HepG2 (cell line): ENCODE measurements at regions not wholly inside any gene's neighbourhood (a gene's known extent, or its start where the extent isn't known, plus 50 kb on each side); places are given as distances from the start of the nearest gene placed in this dataset.

Source experiments
- ATAC-seq: fragments of 200-7000 bp; cut with Tn5 transposase; 3 replicates; pipeline ENCODE4 v1.9.1; 2020; ENCODE audit warnings: mild to moderate bottlenecking, moderate library complexity
- BruUV-seq: library from RNA; stranded (reverse); fragments of 400-500 nt; replicated peaks from 2 replicates; lab custom pipeline; 2021; lab: Mats Ljungman, UMichigan
- CTCF ChIA-PET: fragments of 300-600 bp; formaldehyde crosslinking; extraction: SDS; loops from one replicate; lab custom pipeline; 2021; ENCODE audit warnings: low total read pairs, inconsistent platforms, low intra/inter-chr PET ratio; lab: Yijun Ruan, JAX
- POLR2A ChIA-PET: fragments of 350-600 bp; sonication (Branson Sonifier 250); formaldehyde crosslinking; loops from one replicate; lab custom pipeline; 2020; ENCODE audit warnings: antibody characterized with exemption, inconsistent platforms; lab: Yijun Ruan, JAX
- DNase-seq: peaks from one replicate; pipeline ENCODE4 v3.0.0-alpha.2; 2015; ENCODE audit warnings: low spot score
- FAIRE-seq: peaks from 3 replicates; lab custom pipeline; 2011; peaks lifted over from hg19 to GRCh38; lab: Jason Lieb, UNC
- H2AFZ ChIP-seq: one replicate; pipeline ENCODE4 v1.6.1; 2011; ENCODE audit warnings: low read length, inconsistent platforms
- H3K27ac ChIP-seq: fragments of 300-600 bp; 3 replicates; pipeline ENCODE4 v1.8.0; 2011; ENCODE audit warnings: mixed run types, mild to moderate bottlenecking, mixed read lengths, low read length, inconsistent platforms; ENCODE audit not compliant: insufficient read depth; ENCODE audit errors: extremely low read length
- H3K27me3 ChIP-seq, 2 experiments: fragments of 200-600 bp in 1 of 2; 2 replicates in 1 of 2; 3 replicates in 1 of 2; pipeline versions ENCODE4 v1.6.0 to v1.8.0; 2011; ENCODE audit warnings: low read length in 2 of 2, mild to moderate bottlenecking in 2 of 2, moderate library complexity in 2 of 2, inconsistent platforms in 1 of 2; ENCODE audit not compliant: insufficient read depth in 2 of 2, control insufficient read depth in 1 of 2
- H3K36me3 ChIP-seq, 2 experiments: fragments of 200-600 bp in 1 of 2; replicated peaks in 1 of 2; 2 replicates in 1 of 2; 3 replicates in 1 of 2; pipeline versions ENCODE4 v1.5.1 to v1.8.0; 2011; ENCODE audit warnings: low read length in 2 of 2, inconsistent platforms in 1 of 2; ENCODE audit not compliant: insufficient read depth in 2 of 2, control insufficient read depth in 1 of 2
- H3K4me1 ChIP-seq: 2 replicates; pipeline ENCODE4 v1.5.1; 2012; ENCODE audit warnings: low read length, inconsistent platforms; ENCODE audit not compliant: insufficient read depth
- H3K4me2 ChIP-seq: 2 replicates; pipeline ENCODE4 v1.6.0; 2011; ENCODE audit warnings: low read depth, low read length, inconsistent platforms
- H3K4me3 ChIP-seq, 3 experiments: fragments of 200-600 bp in 1 of 3; sonication (generic), shearing (Covaris generic) in 1 of 3; replicated peaks in 1 of 3; 2 replicates each; pipeline ENCODE4 v1.5.1; 2011 to 2016; ENCODE audit warnings: low read length in 3 of 3, inconsistent platforms in 2 of 3, low read depth in 2 of 3, mild to moderate bottlenecking in 2 of 3, control low read depth in 1 of 3, mixed read lengths in 1 of 3; ENCODE audit not compliant: insufficient read depth in 1 of 3
- H3K79me2 ChIP-seq: one replicate; pipeline ENCODE4 v1.6.1; 2011; ENCODE audit warnings: low read length, inconsistent platforms; ENCODE audit not compliant: insufficient read depth
- H3K9ac ChIP-seq: 2 replicates; pipeline ENCODE4 v1.6.0; 2011; ENCODE audit warnings: mild to moderate bottlenecking, low read depth, low read length, inconsistent platforms; ENCODE audit not compliant: insufficient read depth
- H3K9me3 ChIP-seq: 2 replicates; pipeline ENCODE4 v1.5.1; 2012; ENCODE audit warnings: mild to moderate bottlenecking, low read length
- H4K20me1 ChIP-seq: 2 replicates; pipeline ENCODE4 v1.6.0; 2011; ENCODE audit warnings: inconsistent platforms, mild to moderate bottlenecking, low read length, moderate library complexity; ENCODE audit not compliant: insufficient read depth
- CBX2 ChIP-seq, 2 experiments: fragments of 200-600 bp in 1 of 2; sonication (generic); formaldehyde crosslinking in 1 of 2; IDR thresholded peaks; 2 replicates each; pipeline versions ENCODE4 v1.7.0 to v1.8.1; 2018 to 2022; ENCODE audit warnings: low read depth in 2 of 2, low read length in 1 of 2, mild to moderate bottlenecking in 1 of 2, missing genetic modification reagents in 1 of 2
- GABPA ChIP-seq, 2 experiments: IDR thresholded peaks; 2 replicates each; pipeline ENCODE4 v1.6.1; 2011 to 2016; ENCODE audit warnings: low read depth in 2 of 2, low read length in 1 of 2, missing biosample characterization in 1 of 2, missing genetic modification characterization in 1 of 2
- HOXA7 ChIP-seq: sonication (generic); formaldehyde crosslinking; IDR thresholded peaks from 2 replicates; pipeline ENCODE4 v1.8.1; 2022; ENCODE audit warnings: mild to moderate bottlenecking, missing genetic modification reagents, moderate library complexity
- NAIF1 ChIP-seq: sonication (generic); formaldehyde crosslinking; IDR thresholded peaks from 2 replicates; pipeline ENCODE4 v1.5.0; 2020; ENCODE audit warnings: mild to moderate bottlenecking, missing genetic modification reagents, borderline replicate concordance
- ZBTB20 ChIP-seq: sonication (generic); formaldehyde crosslinking; IDR thresholded peaks from 2 replicates; pipeline ENCODE4 v1.8.1; 2023; ENCODE audit warnings: missing genetic modification reagents, low read depth, mild to moderate bottlenecking, borderline replicate concordance
- ZNF234 ChIP-seq: sonication (generic); formaldehyde crosslinking; conservative IDR thresholded peaks from 2 replicates; pipeline ENCODE4 v1.5.1; 2020; ENCODE audit warnings: mild to moderate bottlenecking, missing genetic modification reagents
- ZNF24 ChIP-seq: fragments of 450-650 bp; IDR thresholded peaks from 2 replicates; pipeline ENCODE4 v1.6.1; 2017; ENCODE audit warnings: antibody characterized with exemption, mild to moderate bottlenecking
- WGBS: methylation state at CpG from one replicate; pipeline ENCODE4 v1.1.6; 2017; ENCODE audit warnings: low lambda C conversion rate; 5-methylcytosine and 5-hydroxymethylcytosine counted together
- in situ Hi-C: cut with HindIII; loops from 2 replicates; pipeline ENCODE4 v1.10.0; 2017; ENCODE audit warnings: low pct_unique_long_range_greater_than_20kb; ENCODE audit not compliant: extremely low pct_ligation_motif_present
- intact Hi-C: fragments of 100-400 bp; cut with micrococcal nuclease; formaldehyde crosslinking; loops from one replicate; pipeline ENCODE4 v1.10.0; 2022; ENCODE audit not compliant: unreplicated experiment
- TF ChIP-seq, protein P1 (sequence below): sonication (generic); formaldehyde crosslinking; IDR thresholded peaks from 2 replicates; pipeline ENCODE4 v1.5.0; 2020; ENCODE audit warnings: mild to moderate bottlenecking, missing genetic modification reagents, borderline replicate concordance
- TF ChIP-seq, protein P2 (sequence below): sonication (generic); formaldehyde crosslinking; IDR thresholded peaks from 2 replicates; pipeline ENCODE4 v1.9.0; 2021; ENCODE audit warnings: missing genetic modification reagents, borderline replicate concordance

DNA sequence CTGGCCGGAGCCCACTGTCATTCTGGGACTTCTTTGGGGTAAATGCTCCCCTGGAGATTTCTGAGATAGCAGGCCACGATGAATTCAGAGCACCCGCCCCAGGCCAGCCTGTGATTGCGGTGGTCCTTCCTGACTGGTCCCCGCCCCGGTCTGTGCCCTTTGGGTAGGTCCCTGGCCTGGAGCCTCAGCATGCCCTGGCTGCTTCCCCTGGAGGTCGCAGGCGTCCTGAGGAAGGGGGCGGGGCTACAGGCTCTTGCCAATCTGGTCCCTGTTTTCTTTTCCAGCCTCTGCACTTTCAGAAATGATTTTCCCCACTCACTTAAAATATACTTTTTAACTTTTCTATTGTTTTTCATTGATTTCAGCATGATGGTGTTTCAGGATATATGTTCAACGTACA is 250.2 kb upstream of the ATP10A start:
- TF ChIP-seq NAIF1 (CRISPR knock-in tag) (no peak), ZNF24 (no peak), ZNF234 (no peak), GABPA (IDR thresholded peaks at IDR 0.05; ENCODE audit: low read depth, low read length) (no peak), GABPA (CRISPR knock-in tag; IDR thresholded peaks at IDR 0.05; ENCODE audit: low read depth) (no peak), HOXA7 (CRISPR knock-in tag) (no peak), ZBTB20 (no peak), CBX2 (IDR thresholded peaks at IDR 0.05; ENCODE audit: low read depth, low read length) (no peak), CBX2 (CRISPR knock-in tag; IDR thresholded peaks at IDR 0.05; ENCODE audit: low read depth) (no peak)
- TF ChIP-seq, protein P1, sequence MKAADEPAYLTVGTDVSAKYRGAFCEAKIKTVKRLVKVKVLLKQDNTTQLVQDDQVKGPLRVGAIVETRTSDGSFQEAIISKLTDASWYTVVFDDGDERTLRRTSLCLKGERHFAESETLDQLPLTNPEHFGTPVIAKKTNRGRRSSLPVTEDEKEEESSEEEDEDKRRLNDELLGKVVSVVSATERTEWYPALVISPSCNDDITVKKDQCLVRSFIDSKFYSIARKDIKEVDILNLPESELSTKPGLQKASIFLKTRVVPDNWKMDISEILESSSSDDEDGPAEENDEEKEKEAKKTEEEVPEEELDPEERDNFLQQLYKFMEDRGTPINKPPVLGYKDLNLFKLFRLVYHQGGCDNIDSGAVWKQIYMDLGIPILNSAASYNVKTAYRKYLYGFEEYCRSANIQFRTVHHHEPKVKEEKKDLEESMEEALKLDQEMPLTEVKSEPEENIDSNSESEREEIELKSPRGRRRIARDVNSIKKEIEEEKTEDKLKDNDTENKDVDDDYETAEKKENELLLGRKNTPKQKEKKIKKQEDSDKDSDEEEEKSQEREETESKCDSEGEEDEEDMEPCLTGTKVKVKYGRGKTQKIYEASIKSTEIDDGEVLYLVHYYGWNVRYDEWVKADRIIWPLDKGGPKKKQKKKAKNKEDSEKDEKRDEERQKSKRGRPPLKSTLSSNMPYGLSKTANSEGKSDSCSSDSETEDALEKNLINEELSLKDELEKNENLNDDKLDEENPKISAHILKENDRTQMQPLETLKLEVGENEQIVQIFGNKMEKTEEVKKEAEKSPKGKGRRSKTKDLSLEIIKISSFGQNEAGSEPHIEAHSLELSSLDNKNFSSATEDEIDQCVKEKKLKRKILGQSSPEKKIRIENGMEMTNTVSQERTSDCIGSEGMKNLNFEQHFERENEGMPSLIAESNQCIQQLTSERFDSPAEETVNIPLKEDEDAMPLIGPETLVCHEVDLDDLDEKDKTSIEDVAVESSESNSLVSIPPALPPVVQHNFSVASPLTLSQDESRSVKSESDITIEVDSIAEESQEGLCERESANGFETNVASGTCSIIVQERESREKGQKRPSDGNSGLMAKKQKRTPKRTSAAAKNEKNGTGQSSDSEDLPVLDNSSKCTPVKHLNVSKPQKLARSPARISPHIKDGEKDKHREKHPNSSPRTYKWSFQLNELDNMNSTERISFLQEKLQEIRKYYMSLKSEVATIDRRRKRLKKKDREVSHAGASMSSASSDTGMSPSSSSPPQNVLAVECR (CRISPR knock-in tag) = no peak
- TF ChIP-seq, protein P2, sequence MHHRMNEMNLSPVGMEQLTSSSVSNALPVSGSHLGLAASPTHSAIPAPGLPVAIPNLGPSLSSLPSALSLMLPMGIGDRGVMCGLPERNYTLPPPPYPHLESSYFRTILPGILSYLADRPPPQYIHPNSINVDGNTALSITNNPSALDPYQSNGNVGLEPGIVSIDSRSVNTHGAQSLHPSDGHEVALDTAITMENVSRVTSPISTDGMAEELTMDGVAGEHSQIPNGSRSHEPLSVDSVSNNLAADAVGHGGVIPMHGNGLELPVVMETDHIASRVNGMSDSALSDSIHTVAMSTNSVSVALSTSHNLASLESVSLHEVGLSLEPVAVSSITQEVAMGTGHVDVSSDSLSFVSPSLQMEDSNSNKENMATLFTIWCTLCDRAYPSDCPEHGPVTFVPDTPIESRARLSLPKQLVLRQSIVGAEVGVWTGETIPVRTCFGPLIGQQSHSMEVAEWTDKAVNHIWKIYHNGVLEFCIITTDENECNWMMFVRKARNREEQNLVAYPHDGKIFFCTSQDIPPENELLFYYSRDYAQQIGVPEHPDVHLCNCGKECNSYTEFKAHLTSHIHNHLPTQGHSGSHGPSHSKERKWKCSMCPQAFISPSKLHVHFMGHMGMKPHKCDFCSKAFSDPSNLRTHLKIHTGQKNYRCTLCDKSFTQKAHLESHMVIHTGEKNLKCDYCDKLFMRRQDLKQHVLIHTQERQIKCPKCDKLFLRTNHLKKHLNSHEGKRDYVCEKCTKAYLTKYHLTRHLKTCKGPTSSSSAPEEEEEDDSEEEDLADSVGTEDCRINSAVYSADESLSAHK (CRISPR knock-in tag) = no peak
- TF ChIP-seq, all 625 proteins: peak for 0
- H3K4me1 ChIP-seq = no peaks in the 10 kb centered on the region; the same call in 1 of the 2 replicates
- no peaks in the 10 kb centered on the region for H3K27me3 ChIP-seq
- no peak overlapping the region for H3K4me3 ChIP-seq
- no peaks in the 10 kb centered on the region for H4K20me1 ChIP-seq
- no peak overlapping the region for H3K27ac ChIP-seq
- CTCF ChIA-PET = no interaction called here
- no peak overlapping the region for H3K9ac ChIP-seq
- intact Hi-C loops = no loop called here
- no peaks in the 10 kb centered on the region for H3K79me2 ChIP-seq
- WGBS = 10% methylated on average over 6 of the region's 10 CpGs
- FAIRE-seq (no peak), DNase-seq (no peak), ATAC-seq (no peak)
- no peak overlapping the region for H2AFZ ChIP-seq
- POLR2A ChIA-PET = no interaction called here
- H3K9me3 ChIP-seq = peaks cover 6% of the 10 kb centered on the region; the same call in 1 of the 2 replicates
- H3K4me2 ChIP-seq = no peak overlapping the region
- no peaks in the 10 kb centered on the region for H3K36me3 ChIP-seq
- BruUV-seq = no TSS peak
- in situ Hi-C loops = no loop called here
